ENCODE measurements at regions not wholly inside any gene's neighbourhood (a gene's known extent, or its start where the extent isn't known, plus 50 kb on each side); places are given as distances from the start of the nearest gene placed in this dataset.

- no peaks in the 10 kb centered on the region for H3K36me3 ChIP-seq (ENCODE audit: low read length)
- no peaks in the 10 kb centered on the region for H3K9me2 ChIP-seq (replicated peaks; ENCODE audit: insufficient read depth, low read length)
- H3K27ac ChIP-seq (ENCODE audit: low read depth, low read length), result no peak overlapping the region
- TF ChIP-seq, protein P1, sequence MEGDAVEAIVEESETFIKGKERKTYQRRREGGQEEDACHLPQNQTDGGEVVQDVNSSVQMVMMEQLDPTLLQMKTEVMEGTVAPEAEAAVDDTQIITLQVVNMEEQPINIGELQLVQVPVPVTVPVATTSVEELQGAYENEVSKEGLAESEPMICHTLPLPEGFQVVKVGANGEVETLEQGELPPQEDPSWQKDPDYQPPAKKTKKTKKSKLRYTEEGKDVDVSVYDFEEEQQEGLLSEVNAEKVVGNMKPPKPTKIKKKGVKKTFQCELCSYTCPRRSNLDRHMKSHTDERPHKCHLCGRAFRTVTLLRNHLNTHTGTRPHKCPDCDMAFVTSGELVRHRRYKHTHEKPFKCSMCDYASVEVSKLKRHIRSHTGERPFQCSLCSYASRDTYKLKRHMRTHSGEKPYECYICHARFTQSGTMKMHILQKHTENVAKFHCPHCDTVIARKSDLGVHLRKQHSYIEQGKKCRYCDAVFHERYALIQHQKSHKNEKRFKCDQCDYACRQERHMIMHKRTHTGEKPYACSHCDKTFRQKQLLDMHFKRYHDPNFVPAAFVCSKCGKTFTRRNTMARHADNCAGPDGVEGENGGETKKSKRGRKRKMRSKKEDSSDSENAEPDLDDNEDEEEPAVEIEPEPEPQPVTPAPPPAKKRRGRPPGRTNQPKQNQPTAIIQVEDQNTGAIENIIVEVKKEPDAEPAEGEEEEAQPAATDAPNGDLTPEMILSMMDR (IDR thresholded peaks at IDR 0.05; ENCODE audit: insufficient read depth, low read length, poor library complexity, severe bottlenecking), result no peak
- TF ChIP-seq EZH2phosphoT487 (conservative IDR thresholded peaks at IDR 0.05; ENCODE audit: low read length), result no peak
- no peak overlapping the region for H3K4me2 ChIP-seq (ENCODE audit: low read depth, low read length, poor library complexity, severe bottlenecking)
- H3K27me3 ChIP-seq (ENCODE audit: low read length), result no peaks in the 10 kb centered on the region
- H3K79me2 ChIP-seq (ENCODE audit: insufficient read depth, low read length), result no peaks in the 10 kb centered on the region
- H3K9ac ChIP-seq (ENCODE audit: low read length), result no peak overlapping the region
- no peaks in the 10 kb centered on the region for H3F3A ChIP-seq (ENCODE audit: insufficient read depth)
- no peak overlapping the region for H2AFZ ChIP-seq (ENCODE audit: low read depth, low read length, severe bottlenecking)
- no peaks in the 10 kb centered on the region for H4K20me1 ChIP-seq (ENCODE audit: low read depth, low read length)
- no peaks in the 10 kb centered on the region for H3K9me3 ChIP-seq (ENCODE audit: insufficient read depth, low read length)
- no peak overlapping the region for H3K4me3 ChIP-seq (ENCODE audit: insufficient read depth, low read length, poor library complexity, severe bottlenecking)
These were observed 521.0 kb downstream of the KIF20B start for GRCh38 chr10:90222372-90222771.

DNA sequence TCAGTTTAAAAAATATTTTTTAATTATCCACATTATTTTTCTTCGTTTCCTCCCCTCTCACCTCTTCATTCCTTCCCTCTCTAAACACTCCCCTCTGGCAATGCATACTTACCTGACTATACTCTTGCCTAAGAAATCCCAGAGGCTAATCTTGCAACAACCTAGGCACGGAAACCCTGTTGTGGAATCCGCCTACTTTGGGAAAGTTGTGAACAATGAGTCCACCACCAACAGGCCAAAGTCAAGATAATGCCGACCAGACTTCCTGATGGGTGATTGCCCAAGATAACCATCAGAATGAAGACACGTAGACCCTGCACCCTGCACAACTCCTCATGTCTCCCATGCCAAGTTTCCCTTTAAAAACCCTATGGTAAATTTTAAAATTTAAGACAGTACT is 521.5 kb downstream of the KIF20B start:
- H3F3A ChIP-seq (ENCODE audit: insufficient read depth), result no peaks in the 10 kb centered on the region
- no peak overlapping the region for H3K27ac ChIP-seq (ENCODE audit: low read depth, low read length)
- H3K79me2 ChIP-seq (ENCODE audit: insufficient read depth, low read length), result no peaks in the 10 kb centered on the region
- no peak overlapping the region for H3K4me3 ChIP-seq (ENCODE audit: insufficient read depth, low read length, poor library complexity, severe bottlenecking)
- H3K9me3 ChIP-seq (ENCODE audit: insufficient read depth, low read length), result no peaks in the 10 kb centered on the region
- H3K9ac ChIP-seq (ENCODE audit: low read length), result no peak overlapping the region
- no peak for TF ChIP-seq EZH2phosphoT487 (conservative IDR thresholded peaks at IDR 0.05; ENCODE audit: low read length)
- TF ChIP-seq, protein P1 (IDR thresholded peaks at IDR 0.05; ENCODE audit: insufficient read depth, low read length, poor library complexity, severe bottlenecking), result no peak
- no peaks in the 10 kb centered on the region for H4K20me1 ChIP-seq (ENCODE audit: low read depth, low read length)
- H3K9me2 ChIP-seq (replicated peaks; ENCODE audit: insufficient read depth, low read length), result no peaks in the 10 kb centered on the region
- no peak overlapping the region for H2AFZ ChIP-seq (ENCODE audit: low read depth, low read length, severe bottlenecking)
- H3K4me2 ChIP-seq (ENCODE audit: low read depth, low read length, poor library complexity, severe bottlenecking), result no peak overlapping the region
- no peaks in the 10 kb centered on the region for H3K27me3 ChIP-seq (ENCODE audit: low read length)
- no peaks in the 10 kb centered on the region for H3K36me3 ChIP-seq (ENCODE audit: low read length)

DNA sequence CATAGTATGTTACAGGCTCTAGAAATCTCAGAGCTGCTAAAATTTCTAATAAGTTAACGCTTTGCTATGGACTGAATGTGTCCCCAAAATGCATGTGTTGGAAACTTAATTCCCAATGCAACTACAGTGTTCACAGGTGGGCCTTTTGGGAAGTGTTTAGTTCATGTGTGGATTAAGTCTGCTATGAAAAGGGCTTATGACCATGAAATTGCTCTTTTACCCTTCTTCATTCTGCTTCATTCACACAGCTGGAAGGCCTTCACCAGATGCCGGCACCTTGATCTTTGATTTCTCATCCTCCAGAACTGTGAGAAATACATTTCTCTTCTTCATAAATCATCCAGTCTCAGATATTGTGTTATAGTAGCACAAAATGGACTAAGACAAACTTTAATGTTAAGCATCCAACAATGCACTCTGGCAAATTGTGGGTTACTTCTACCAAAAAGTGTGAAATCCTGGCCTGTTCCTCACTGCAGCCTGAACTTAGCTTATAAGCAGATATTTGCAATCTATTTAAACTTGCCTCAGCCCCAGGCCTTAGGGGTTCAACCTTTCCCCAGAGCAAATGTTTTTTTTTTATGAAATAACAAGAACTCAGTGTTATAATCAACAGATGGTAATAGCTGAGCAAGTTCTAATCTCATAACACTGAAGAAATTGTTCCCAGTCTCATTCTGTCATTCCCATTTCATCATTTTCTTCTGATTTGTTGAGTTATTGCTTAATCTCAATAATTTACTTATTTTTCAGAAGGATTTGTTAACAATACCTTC is 523.6 kb downstream of the KIF20B start:
- H3F3A ChIP-seq (ENCODE audit: insufficient read depth), result no peaks in the 10 kb centered on the region
- no peak overlapping the region for H2AFZ ChIP-seq (ENCODE audit: low read depth, low read length, severe bottlenecking)
- no peak overlapping the region for H3K27ac ChIP-seq (ENCODE audit: low read depth, low read length)
- no peaks in the 10 kb centered on the region for H4K20me1 ChIP-seq (ENCODE audit: low read depth, low read length)
- H3K79me2 ChIP-seq (ENCODE audit: insufficient read depth, low read length), result no peaks in the 10 kb centered on the region
- H3K36me3 ChIP-seq (ENCODE audit: low read length), result no peaks in the 10 kb centered on the region
- no peak overlapping the region for H3K4me3 ChIP-seq (ENCODE audit: insufficient read depth, low read length, poor library complexity, severe bottlenecking)
- no peak overlapping the region for H3K9ac ChIP-seq (ENCODE audit: low read length)
- H3K4me2 ChIP-seq (ENCODE audit: low read depth, low read length, poor library complexity, severe bottlenecking), result no peak overlapping the region
- H3K9me2 ChIP-seq (replicated peaks; ENCODE audit: insufficient read depth, low read length), result no peaks in the 10 kb centered on the region
- H3K27me3 ChIP-seq (ENCODE audit: low read length), result no peaks in the 10 kb centered on the region
- TF ChIP-seq EZH2phosphoT487 (conservative IDR thresholded peaks at IDR 0.05; ENCODE audit: low read length), result no peak
- TF ChIP-seq, protein P1 (IDR thresholded peaks at IDR 0.05; ENCODE audit: insufficient read depth, low read length, poor library complexity, severe bottlenecking), result no peak
- no peaks in the 10 kb centered on the region for H3K9me3 ChIP-seq (ENCODE audit: insufficient read depth, low read length)

Measured in SU-DHL-6 (cell line).